Esophagus squamous epithelium (tissue), 5 donors: ENCODE measurements at regions not wholly inside any gene's neighbourhood (a gene's known extent, or its start where the extent isn't known, plus 50 kb on each side); places are given as distances from the start of the nearest gene placed in this dataset.

Experiments used
- DNase-seq: peaks from one replicate; lab custom pipeline; 2025; lab: John Stamatoyannopoulos, UW
- H3K27ac ChIP-seq, 4 donors: fragments of 200-600 bp; sonication (generic); one replicate each; pipeline ENCODE4 v1.5.1; 2016 to 2019; ENCODE audit warnings: mild to moderate bottlenecking in 1 of 4
- H3K27me3 ChIP-seq, 4 donors: fragments of 200-600 bp; sonication (generic); 1 replicate in 3 of 4; 2 replicates in 1 of 4; pipeline versions ENCODE4 v1.5.1 to v1.6.0; 2017 to 2021; ENCODE audit warnings: antibody characterized with exemption in 1 of 4
- H3K36me3 ChIP-seq, 3 donors: fragments of 200-600 bp; sonication (generic); one replicate each; pipeline ENCODE4 v1.5.1; 2016 to 2019
- H3K4me1 ChIP-seq, 3 donors: fragments of 200-600 bp; sonication (generic); one replicate each; pipeline ENCODE4 v1.5.1; 2017 to 2019
- H3K4me3 ChIP-seq, 4 donors: fragments of 200-600 bp; sonication (generic); 1 replicate in 3 of 4; 2 replicates in 1 of 4; pipeline ENCODE4 v1.5.1; 2016 to 2019; ENCODE audit warnings: mild to moderate bottlenecking in 2 of 4, moderate library complexity in 1 of 4
- H3K9me3 ChIP-seq, 3 donors: fragments of 200-600 bp; sonication (generic); one replicate each; pipeline ENCODE4 v1.5.1; 2016 to 2019
- CTCF ChIP-seq, 6 experiments: fragments of 450-650 bp in 4 of 6; fragments of 200-600 bp in 2 of 6; sonication (generic) in 2 of 6; IDR thresholded peaks; one replicate each; pipeline ENCODE4 v1.5.1; 2016 to 2019; ENCODE audit warnings: antibody characterized with exemption in 6 of 6, mild to moderate bottlenecking in 4 of 6, moderate library complexity in 4 of 6
- POLR2A ChIP-seq, 4 donors: fragments of 450-650 bp; IDR thresholded peaks; one replicate each; pipeline ENCODE4 v1.6.1; 2017; ENCODE audit warnings: antibody characterized with exemption in 4 of 4, mild to moderate bottlenecking in 4 of 4, moderate library complexity in 3 of 4
- WGBS, 2 donors: methylation state at CpG; one replicate each; pipeline ENCODE4 v1.1.5; 2018; 5-methylcytosine and 5-hydroxymethylcytosine counted together
- intact Hi-C: fragments of 100-400 bp; cut with DNase I; formaldehyde crosslinking; loops from one replicate; pipeline ENCODE4 v1.15.0; 2022
- donor health status: DM: yes; HTN: yes; CAD: no.

DNA sequence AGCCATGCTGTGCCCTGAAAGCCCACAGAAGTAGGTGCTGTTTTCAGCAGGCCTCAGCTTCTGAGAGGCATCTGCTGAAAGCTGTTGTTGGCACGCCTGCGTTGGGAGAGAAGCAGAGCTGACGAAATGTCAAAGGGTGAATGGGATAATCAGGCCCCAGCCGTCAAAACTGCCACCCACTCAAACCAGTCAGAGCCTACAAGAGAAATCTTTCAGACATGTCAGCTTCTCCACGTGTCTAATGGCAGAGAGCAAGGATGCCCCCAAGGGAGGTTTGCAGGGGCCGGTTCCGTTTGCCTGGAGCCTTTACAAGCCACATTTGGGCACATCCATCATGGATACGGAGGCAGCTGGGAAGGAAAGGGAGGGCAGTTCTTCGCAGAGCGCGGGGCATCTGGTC, 568.2 kb upstream of the EEF2KMT start:
- no peaks in the 10 kb centered on the region for H3K4me1 ChIP-seq
- no peaks in the 10 kb centered on the region for H3K27me3 ChIP-seq
- H3K4me3 ChIP-seq, result no peak overlapping the region
- WGBS, 2 donors, result 69 to 78% methylated on average over 11 of the region's 11 CpGs
- intact Hi-C loops, result no loop called here
- no peaks in the 10 kb centered on the region for H3K36me3 ChIP-seq
- no peak overlapping the region for H3K27ac ChIP-seq
- TF ChIP-seq POLR2A (IDR thresholded peaks at IDR 0.05) (no peak), CTCF (IDR thresholded peaks at IDR 0.05) (no peak)
- DNase-seq, result no peak
- H3K9me3 ChIP-seq, result no peaks in the 10 kb centered on the region

DNA sequence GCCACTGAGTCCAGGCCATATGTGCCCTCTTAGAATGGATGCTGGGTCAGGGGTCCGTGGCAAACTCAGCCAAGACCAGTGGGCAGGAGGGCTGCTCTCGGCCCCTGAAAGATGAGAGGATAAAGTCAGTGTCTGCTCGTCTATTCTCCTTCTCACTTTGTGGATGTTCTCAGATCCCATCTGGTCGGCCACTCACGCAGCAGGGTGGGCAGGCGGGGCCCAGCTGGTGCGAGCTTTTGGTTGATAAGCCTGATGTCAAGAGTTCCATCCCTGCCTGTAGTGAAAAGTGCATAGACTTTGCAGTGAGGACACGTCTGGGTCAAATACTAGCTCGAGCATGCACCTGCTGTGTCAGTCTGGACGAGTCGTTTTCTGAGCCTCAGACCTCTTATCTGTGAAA, 556.2 kb upstream of the EEF2KMT start:
- H3K27ac ChIP-seq, result no peak overlapping the region
- no peak overlapping the region for H3K4me3 ChIP-seq
- 47% methylated on average over 8 to 9 of the region's 11 CpGs for WGBS, 2 donors
- TF ChIP-seq POLR2A (IDR thresholded peaks at IDR 0.05), result no peak
- no peak for TF ChIP-seq CTCF (IDR thresholded peaks at IDR 0.05)
- no peaks in the 10 kb centered on the region for H3K4me1 ChIP-seq
- peaks cover 0 to 11% (median 0%) of the 10 kb centered on the region in 4 donors for H3K27me3 ChIP-seq
- no peaks in the 10 kb centered on the region for H3K9me3 ChIP-seq
- DNase-seq, result no peak
- intact Hi-C loops, result no loop called here
- H3K36me3 ChIP-seq, result no peaks in the 10 kb centered on the region

GRCh38 chr16:5653041-5653440, 555.4 kb upstream of the EEF2KMT start:
- H3K27me3 ChIP-seq, result peaks cover 0 to 11% (median 0%) of the 10 kb centered on the region in 4 donors
- 88 to 89% methylated on average over 10 of the region's 10 CpGs for WGBS, 2 donors
- H3K27ac ChIP-seq, result no peak overlapping the region
- H3K9me3 ChIP-seq, result no peaks in the 10 kb centered on the region
- no peaks in the 10 kb centered on the region for H3K36me3 ChIP-seq
- H3K4me3 ChIP-seq, result no peak overlapping the region
- intact Hi-C loops, result no loop called here
- no peak for DNase-seq
- H3K4me1 ChIP-seq, result no peaks in the 10 kb centered on the region
- TF ChIP-seq CTCF (IDR thresholded peaks at IDR 0.05) (no peak), POLR2A (IDR thresholded peaks at IDR 0.05) (no peak)

GRCh38 chr16:5649762-5650743, 552.5 kb upstream of the EEF2KMT start:
- Histone ChIP-seq H3K27me3 (peaks cover 0 to 11% (median 0%) of the 10 kb centered on the region in 4 donors), H3K4me1 (no peaks in the 10 kb centered on the region), H3K27ac (no peak overlapping the region), H3K9me3 (no peaks in the 10 kb centered on the region), H3K36me3 (no peaks in the 10 kb centered on the region), H3K4me3 (no peak overlapping the region)
- 36 to 45% methylated on average over 10 to 17 of the region's 22 CpGs for WGBS, 2 donors
- DNase-seq, result no peak
- TF ChIP-seq CTCF (IDR thresholded peaks at IDR 0.05) (no peak), POLR2A (IDR thresholded peaks at IDR 0.05) (no peak)
- intact Hi-C loops, result no loop called here

GRCh38 chr16:5647051-5647450, 549.5 kb upstream of the EEF2KMT start:
- Histone ChIP-seq H3K27me3 (peaks cover 0 to 15% (median 0%) of the 10 kb centered on the region in 4 donors), H3K4me3 (no peak overlapping the region), H3K9me3 (no peaks in the 10 kb centered on the region), H3K27ac (no peak overlapping the region), H3K4me1 (no peaks in the 10 kb centered on the region), H3K36me3 (no peaks in the 10 kb centered on the region)
- WGBS, 2 donors, result 44 to 56% methylated on average over 1 of the region's 1 CpG
- DNase-seq, result no peak
- intact Hi-C loops, result no loop called here
- no peak for TF ChIP-seq POLR2A (IDR thresholded peaks at IDR 0.05)
- TF ChIP-seq CTCF (IDR thresholded peaks at IDR 0.05), result no peak
